ENCODE measurements at regions not wholly inside any gene's neighbourhood (a gene's known extent, or its start where the extent isn't known, plus 50 kb on each side); places are given as distances from the start of the nearest gene placed in this dataset.
"Not testable (repeated sequence)": the region's sequence is repeated elsewhere in the genome, so short reads cannot be mapped to it uniquely, and the experiment has no call there.

DNA sequence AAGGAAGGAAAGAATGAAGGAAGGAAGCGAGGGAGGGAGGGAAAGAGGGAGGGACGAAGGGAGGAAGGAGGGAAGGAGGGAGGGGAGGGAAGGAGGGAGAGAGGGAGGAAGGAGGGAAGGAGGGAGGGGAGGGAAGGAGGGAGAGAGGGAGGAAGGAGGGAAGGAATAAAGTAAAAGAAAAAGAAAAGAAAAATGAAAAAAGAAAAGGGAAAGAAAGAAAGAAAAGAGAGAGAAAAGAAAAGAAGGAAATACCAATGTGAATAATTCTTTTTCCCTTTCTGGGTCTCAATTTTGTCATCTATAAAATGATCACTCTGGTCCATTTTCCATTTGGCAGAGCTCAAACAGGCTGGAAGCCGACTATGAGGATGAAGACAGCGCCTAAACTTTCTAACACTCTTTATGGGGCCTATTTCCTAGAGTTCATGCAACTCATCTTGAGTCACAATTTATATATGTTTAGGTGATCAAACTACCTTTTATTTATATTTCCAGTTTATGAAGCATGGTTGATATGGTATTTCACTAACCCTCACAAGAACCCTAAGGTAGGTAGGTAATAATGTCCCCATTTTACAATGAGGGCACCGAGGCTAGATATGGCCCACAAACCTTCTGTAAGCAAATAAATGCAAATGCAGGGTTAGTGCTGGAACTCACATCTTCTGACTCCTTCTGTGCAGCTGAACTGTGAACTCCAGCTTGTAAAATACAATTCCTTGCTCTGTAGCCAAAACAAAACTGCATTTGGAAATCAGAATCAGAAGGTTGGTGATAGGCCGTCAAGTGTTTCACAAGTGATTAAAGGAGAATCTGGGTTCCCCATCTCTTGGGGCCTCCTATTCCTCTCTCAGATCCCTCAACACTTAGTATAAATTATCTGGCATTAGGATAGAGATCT is 434.3 kb downstream of the ETS1 start:
- H3K4me3 ChIP-seq (ENCODE audit: low read depth, low read length): no peak overlapping the region
- DNase-seq (ENCODE audit: low read depth): no peak

DNA sequence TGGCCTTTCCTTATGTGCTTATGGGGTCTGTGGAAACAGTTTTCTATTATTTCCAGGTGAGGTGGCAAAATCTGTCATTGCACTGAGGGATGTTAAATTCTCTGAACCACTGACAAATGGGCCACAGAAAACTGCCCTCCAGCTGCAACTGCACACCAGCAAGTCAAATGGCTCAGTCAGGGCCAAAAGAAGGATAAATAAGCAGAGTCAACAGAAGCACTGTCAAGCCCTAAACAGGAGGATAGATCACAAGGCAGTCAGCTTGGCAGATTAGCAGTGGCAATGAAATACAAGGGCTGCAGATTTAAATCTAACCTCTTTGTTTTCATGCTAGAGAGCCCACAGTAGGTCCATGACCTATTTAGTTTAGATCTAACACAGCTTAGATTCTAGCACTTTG is 435.6 kb downstream of the ETS1 start:
- no peak overlapping the region for H3K4me3 ChIP-seq (ENCODE audit: low read depth, low read length)
- no peak for DNase-seq (ENCODE audit: low read depth)

DNA sequence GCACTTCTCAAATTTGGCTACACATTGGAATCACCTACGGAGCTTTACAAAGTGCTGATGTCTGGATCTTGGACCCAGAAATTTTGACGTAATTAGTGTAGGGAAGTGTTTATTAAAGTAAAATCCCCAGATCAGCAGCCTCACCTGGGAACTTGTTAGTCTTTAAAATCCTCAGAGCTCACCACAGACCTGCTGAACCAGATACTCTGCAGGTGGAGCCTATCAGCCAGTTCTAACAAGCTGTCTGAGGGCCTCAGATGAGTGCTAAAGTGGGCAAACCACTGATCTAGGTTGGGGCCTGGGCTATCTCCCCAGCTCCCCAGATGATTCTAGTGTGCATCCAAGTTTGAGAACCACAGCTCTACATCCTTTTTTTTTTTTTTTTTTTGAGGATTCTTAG is 436.0 kb downstream of the ETS1 start:
- DNase-seq (ENCODE audit: low read depth): no peak
- no peak overlapping the region for H3K4me3 ChIP-seq (ENCODE audit: low read depth, low read length)

DNA sequence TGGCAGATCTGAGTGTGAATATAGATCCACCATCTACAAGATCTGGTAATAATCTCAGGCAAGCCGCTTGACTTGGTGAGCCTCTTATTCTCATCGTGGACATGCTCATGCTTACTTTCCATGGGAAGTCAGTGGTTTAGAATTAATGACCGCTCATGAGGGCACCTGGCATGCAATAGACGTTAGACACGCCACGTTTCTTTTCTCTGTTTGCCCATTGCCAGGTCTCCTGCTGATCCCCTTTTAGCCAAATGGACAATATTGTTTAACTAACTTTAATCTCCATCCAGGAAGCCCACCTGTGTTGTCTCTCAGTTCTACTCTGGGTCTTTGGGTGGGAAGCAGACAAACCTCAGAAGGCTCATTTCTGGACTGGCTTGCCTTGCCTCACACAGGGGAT is 439.1 kb downstream of the ETS1 start:
- DNase-seq (ENCODE audit: low read depth): no peak
- no peak overlapping the region for H3K4me3 ChIP-seq (ENCODE audit: low read depth, low read length)

DNA sequence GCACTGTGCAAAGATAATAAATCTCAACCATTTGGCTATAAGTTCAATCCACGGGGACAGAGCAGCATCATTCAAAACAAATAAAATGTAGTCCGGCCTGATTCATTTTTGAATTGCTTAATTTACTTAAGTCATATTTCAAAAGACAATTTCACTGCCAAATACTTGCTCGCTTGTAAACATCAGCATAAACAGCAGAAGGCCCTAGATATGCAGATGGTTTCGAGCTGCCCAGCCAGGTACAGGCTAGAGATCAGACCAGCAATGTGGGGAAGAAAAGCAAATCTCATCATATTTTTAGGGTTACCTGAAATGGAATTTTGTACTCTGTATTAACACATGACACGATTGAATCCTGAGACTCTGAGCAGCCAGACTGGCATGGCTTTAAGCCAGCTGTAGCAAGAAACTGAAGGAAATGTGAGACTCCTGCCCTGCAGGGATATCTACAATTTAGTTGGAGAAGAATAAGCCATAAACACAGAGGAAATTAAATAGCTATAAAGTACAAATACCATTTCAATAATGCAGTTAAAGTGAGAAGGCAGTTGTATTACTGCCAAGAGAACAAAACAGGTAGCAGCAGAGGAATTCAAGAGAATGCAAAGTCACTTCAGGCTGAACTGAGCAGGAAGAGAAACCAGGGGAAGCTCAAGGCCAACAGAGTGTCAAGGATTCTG is 440.3 kb downstream of the ETS1 start:
- no peak overlapping the region for H3K4me3 ChIP-seq (ENCODE audit: low read depth, low read length)
- no peak for DNase-seq (ENCODE audit: low read depth)

DNA sequence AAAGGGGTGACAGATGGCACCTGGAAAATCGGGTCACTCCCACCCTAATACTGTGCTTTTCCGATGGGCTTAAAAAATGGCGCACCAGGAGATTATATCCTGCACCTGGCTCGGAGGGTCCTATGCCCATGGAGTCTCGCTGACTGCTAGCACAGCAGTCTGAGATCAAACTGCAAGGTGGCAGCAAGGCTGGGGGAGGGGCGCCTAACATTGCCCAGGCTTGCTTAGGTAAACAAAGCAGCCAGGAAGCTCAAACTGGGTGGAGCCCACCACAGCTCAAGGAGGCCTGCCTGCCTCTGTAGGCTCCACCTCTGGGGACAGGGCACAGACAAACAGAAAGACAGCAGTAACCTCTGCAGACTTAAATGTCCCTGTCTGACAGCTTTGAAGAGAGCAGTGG is 447.1 kb downstream of the ETS1 start:
- H3K4me3 ChIP-seq (ENCODE audit: low read depth, low read length); DNase-seq (ENCODE audit: low read depth): not testable (repeated sequence)

DNA sequence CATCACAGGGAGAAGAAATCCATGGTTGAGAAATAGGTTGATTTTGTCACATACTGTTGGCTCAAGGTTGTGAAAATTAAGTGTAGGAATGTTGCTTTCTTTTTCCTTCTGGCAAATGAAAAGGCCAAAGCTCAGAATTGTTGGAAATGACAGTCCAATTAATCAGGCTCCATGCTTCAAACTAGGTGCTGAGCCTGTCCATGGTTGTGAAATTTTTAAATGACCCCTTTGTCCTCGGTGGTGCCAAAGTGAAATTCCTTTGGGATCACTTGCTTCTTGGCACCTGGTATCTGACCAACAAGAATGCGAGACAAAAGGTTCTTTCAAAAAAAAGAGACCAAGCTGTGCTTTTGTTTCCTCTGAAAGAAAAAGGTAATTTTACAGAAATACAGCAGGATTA is 451.9 kb downstream of the ETS1 start:
- no peak for DNase-seq (ENCODE audit: low read depth)
- no peak overlapping the region for H3K4me3 ChIP-seq (ENCODE audit: low read depth, low read length)

DNA sequence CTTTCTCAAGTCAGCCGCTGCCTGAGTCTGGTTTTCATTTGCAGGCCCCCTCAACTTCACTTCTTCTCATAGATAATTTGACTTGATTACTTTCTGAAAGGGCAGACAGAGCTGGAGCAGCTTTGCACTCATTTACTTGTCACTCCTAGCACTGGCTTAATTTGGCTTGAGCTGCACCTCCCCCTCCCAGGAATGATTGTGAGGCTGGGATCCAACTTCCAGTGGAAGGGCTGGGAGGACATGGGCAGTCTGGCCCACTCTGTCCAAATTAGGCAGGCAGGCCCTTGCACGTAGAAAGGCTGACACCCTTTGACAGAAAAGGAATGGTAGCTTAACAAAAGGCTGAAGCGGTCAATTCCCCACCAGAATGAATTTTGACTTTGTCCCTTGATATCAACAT is 453.9 kb downstream of the ETS1 start:
- DNase-seq (ENCODE audit: low read depth): no peak
- H3K4me3 ChIP-seq (ENCODE audit: low read depth, low read length): no peak overlapping the region

DNA sequence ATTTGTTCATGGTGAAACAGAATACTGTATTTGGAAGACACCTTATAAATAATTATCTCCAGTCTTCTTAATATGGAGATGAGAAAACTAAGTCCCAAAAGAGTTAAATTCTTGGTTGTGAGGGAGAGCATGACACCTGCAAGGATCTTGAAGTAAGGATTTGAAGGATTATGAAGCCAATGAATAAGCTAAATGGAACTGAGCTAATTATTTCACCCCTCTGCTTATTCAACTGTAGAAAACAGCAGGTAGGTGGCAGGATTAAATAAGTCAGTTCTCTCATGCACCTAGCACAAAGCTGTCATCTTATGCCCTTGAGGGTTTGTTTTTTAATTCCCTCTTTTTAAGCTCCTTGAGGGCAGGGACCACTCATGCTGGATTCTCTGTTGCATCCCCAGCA is 457.3 kb downstream of the ETS1 start:
- H3K4me3 ChIP-seq (ENCODE audit: low read depth, low read length): no peak overlapping the region

DNA sequence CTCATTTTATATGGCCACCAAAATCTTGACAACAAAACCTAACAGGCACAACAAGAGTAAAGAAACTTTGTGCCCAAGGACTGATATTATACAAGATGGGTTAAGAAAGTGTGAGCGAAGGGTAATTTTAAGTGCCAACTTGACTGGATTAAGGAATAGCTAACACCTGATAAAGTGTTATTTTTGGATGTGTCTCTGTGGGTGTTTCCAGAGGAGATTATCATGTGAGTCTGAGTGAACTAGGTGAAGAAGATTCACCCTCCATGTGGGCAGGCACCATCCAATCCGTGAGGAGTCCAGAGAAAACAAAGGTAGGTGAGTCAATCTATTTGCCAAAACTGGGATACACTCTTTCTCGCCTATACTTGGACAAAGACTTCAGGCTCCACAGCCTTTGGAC is 461.6 kb downstream of the ETS1 start:
- no peak overlapping the region for H3K4me3 ChIP-seq (ENCODE audit: low read depth, low read length)
- DNase-seq (ENCODE audit: low read depth): no peak

More for the DNA sequence above, 457.3 kb downstream of the ETS1 start:
- no peak for DNase-seq (ENCODE audit: low read depth)

DNA sequence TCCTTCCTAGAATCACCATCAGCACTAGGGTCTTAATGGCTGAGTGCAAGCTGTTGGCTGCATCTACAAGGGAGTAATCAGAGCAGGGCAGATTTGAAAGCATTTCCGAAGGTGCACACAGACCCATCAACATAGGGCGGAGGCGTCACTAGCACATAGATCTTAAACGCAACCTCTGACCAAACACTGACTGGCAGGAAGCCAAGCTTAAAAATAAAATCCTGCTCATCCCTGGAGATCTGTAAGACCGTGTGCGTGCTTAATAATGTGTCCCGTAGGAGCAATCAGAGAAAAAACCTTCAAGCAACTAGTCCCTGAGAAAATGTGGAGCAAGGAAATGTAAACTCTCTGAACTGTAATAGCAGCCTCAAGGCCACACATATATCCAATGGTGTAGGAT is 470.5 kb downstream of the ETS1 start:
- H3K4me3 ChIP-seq (ENCODE audit: low read depth, low read length): no peak overlapping the region
- DNase-seq (ENCODE audit: low read depth): peak; percentile 29

DNA sequence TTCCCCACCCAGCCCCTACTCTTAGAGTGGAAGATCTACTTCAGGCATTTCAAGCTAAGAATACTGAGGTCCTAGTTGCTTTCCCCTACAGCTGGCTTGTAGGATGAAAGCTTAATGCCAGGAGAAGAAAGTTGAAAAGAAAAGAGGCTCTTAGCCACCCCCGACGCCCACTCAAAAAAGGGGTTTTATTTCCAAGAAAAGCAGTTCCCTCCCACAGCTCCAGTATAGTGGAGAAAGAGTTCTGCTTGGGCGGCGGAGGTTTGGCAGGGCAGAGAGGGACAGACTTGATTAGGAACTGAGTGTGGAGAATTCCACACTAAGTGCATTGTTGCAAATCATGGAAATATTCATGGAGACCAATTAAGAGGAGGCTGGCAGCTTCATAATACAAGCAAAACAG is 470.9 kb downstream of the ETS1 start:
- DNase-seq (ENCODE audit: low read depth): no peak
- H3K4me3 ChIP-seq (ENCODE audit: low read depth, low read length): no peak overlapping the region

DNA sequence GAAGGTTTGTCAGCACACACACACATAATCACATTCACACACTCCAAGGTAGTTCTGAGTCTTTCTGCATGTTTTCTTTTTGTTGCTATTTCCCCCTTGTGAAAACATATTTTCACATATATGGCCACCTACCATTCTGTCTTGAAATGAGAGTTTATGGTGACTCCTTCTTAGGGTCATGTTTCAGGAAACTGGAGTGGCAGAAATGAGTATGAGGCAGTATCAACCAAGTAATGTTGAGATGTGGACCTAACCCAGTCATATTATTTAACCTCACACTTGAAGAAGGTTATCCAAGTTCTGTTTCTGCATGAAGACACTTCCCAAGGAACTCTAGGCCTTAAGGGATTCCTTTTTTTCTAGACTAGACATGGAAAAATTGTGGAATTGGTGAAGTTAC is 481.4 kb downstream of the ETS1 start:
- no peak for DNase-seq (ENCODE audit: low read depth)
- no peak overlapping the region for H3K4me3 ChIP-seq (ENCODE audit: low read depth, low read length)

DNA sequence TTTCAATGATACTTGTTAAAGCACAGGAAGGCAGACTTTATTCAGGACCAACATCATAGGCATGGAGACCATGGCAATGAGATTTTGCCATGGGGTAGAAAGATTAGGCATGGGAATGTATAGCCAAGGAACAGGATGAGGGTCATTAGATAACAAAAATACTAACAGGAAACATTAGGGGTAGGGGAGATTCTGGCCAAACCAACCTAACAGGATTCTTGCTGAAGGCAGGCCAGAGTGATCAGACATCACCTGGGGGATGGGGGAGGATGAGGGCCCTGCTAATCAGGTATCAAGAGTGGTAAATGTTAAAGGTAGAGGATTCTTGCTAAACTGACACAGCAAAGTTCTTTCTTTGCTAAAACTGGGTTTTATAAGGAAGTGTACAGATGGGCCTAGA is 481.8 kb downstream of the ETS1 start:
- no peak for DNase-seq (ENCODE audit: low read depth)
- H3K4me3 ChIP-seq (ENCODE audit: low read depth, low read length): no peak overlapping the region

DNA sequence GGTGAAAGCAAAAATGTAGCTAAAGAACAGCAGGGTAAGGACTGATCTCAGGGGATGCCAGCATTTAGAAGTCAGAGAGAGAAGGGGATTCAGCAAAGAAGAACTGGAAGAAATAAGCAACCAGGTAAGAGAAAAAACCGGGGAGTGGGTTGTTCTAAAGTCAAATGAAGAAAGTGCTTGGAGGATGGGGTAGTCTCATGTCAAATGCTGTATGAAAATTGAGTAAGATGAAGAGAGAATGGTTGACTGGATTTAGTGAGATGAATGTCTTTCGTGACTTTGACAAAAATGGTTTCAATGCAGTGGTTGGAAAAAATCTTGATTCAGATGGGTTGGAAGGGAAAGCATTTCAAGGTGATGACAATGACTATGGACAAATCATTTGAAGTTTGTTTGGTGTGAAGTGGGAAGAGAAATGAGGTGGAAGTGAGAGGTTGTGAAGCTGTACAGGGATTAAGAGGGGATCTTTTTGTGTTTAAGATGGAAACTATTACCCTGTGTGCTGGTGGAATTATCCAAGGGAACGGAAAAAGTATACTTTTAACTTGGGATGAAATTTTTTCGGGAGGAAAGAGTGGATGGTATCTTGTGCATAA is 484.0 kb downstream of the ETS1 start:
- H3K4me3 ChIP-seq (ENCODE audit: low read depth, low read length): no peak overlapping the region
- DNase-seq (ENCODE audit: low read depth): no peak

DNA sequence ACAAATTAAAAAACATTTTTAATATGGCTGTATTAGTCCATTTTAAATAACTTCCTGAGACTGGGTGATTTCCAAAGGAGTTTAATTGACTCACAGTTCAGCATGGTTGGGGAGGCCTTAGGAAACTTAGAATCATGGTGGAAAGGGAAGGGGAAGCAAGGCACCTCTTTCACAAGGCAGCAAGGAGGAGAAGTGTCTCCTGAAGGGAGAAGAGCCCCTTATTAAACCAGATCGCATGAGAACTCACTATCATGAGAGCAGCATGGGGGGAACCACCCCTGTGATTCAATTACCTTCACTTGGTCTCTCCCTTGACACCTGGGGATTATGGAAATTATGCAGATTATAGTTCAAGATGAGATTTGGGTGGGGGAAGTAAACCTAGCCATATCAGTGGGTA is 488.6 kb downstream of the ETS1 start:
- DNase-seq (ENCODE audit: low read depth): no peak
- no peak overlapping the region for H3K4me3 ChIP-seq (ENCODE audit: low read depth, low read length)

DNA sequence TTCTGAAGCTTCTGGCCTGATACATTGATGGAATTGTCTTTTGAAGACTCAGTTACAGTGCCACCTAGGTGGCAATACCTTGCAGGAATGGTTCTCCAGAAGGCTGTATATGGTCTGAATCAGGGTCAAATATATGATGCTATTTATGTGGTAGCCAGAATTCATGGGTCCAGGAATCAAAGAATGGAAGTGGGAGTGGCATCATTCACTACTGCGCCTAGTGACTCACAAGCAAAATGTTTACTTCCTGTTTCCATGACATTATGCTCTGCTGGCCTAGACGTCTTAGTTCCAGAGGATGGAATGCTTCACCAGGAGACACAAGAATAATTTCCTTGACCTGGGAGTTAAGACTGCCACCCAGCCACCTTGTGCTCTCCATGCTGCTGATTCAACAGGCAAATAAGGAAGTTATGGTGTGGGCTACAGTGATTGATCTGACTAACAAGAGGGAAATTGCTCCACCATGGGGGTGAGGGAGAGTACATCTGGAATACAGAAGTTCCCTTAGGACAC is 491.8 kb downstream of the ETS1 start:
- peak; percentile 55 for DNase-seq (ENCODE audit: low read depth)
- no peak overlapping the region for H3K4me3 ChIP-seq (ENCODE audit: low read depth, low read length)

DNA sequence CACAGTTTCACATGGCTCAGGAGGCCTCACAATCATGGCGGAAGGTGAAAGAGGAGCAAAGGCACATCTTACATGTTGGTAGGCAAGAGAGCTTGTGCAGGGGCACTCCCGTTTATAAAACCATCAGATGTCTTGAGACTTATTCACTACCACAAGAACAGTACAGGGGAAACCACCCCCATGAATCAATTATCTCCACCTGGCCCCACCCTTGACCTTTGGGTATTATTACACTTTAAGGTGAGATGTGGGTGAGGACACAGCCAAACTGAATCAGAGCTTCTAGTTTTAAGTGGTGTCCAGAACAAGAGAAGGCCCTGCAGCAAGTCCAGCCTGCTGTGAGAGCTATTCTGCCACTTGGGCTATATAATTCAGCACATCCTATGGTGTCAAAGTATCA is 493.7 kb downstream of the ETS1 start:
- no peak overlapping the region for H3K4me3 ChIP-seq (ENCODE audit: low read depth, low read length)
- DNase-seq (ENCODE audit: low read depth): no peak

DNA sequence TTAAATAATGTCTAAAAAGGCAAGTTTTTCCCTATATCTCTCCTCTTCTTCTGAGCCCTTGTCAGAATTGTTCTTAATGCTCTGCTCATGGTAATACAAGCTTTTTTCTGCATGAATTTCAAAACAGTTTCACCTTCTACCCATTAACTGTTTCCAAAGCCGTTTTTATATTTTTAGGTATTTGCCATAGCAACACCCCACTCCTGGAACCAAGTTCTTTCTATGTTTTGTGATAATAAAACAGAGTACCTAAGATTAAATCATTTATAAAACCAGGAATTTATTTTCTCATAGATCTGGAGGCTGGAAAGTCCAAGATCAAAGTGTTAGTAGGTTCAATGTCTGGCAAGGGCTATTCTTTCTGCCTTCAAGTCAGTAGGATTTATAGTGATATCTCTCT is 497.4 kb downstream of the ETS1 start:
- no peak overlapping the region for H3K4me3 ChIP-seq (ENCODE audit: low read depth, low read length)
- no peak for DNase-seq (ENCODE audit: low read depth)

DNA sequence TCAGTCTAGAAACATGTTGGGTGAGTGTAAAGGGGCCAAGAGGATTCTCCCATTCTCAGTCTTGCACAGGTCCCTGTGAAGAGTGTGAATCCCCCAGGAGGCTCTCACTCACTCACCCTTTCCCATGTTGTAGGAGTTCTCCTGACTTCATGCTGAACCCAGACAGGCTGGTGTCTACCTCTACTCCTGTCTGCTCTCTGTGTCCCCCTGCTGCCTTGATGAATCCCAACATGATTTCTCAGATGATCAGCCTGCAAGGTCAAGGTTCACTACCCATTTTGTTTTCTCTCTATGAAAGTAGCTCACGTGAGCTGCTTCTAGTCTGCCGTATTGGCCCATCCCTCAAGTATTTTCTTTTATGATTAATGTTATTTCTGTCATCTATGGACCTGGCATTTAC is 500.6 kb downstream of the ETS1 start:
- DNase-seq (ENCODE audit: low read depth): no peak
- no peak overlapping the region for H3K4me3 ChIP-seq (ENCODE audit: low read depth, low read length)

Measured in skeletal muscle cell (primary cell).